ENCODE measurements at regions not wholly inside any gene's neighbourhood (a gene's known extent, or its start where the extent isn't known, plus 50 kb on each side); places are given as distances from the start of the nearest gene placed in this dataset.

DNA sequence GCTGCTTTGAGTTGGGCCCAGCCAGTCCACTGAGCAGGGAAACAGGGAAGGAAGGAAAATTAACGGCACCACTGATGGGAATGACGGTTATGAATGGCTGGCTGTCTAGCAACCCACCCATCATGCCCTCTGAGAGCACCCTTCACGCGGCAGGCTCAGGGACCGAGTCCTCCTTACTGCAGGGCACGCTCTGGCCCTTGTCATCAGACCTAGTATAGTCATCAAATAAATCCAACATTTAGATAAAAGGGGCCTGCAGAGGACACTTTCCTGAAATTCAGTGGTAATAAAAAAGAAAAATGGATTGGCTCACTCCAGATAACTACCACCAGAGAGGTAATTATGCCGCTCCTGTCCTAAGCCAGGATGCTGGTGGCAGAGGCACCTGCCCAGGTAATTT, 509.4 kb downstream of the MATN1 start:
- TF ChIP-seq POLR2AphosphoS5 (IDR thresholded peaks at IDR 0.05; ENCODE audit: low read depth, low read length) (no peak), TAF1 (IDR thresholded peaks at IDR 0.05; ENCODE audit: borderline replicate concordance, insufficient read depth, low read length) (no peak), SIN3A (IDR thresholded peaks at IDR 0.05; ENCODE audit: borderline replicate concordance, insufficient read depth, low read length) (no peak)

Measured in PFSK-1 (cell line).